C4-2B (cell line): ENCODE measurements at regions not wholly inside any gene's neighbourhood (a gene's known extent, or its start where the extent isn't known, plus 50 kb on each side); places are given as distances from the start of the nearest gene placed in this dataset.

ENCODE experiments used
- CTCF ChIP-seq: fragments of 450-650 bp; conservative IDR thresholded peaks from 2 replicates; pipeline ENCODE4 v1.5.1; 2017; ENCODE audit warnings: mild to moderate bottlenecking
- ZFX ChIP-seq: fragments of 450-650 bp; IDR thresholded peaks from 2 replicates; pipeline ENCODE4 v1.6.1; 2017

GRCh38 chr10:123398180-123398591 is 244.0 kb downstream of the BUB3 start:
- TF ChIP-seq CTCF (no peak), ZFX (no peak)
